Activated CD4-positive, alpha-beta memory T cell treated with anti-CD3 and anti-CD28 coated beads, Interleukin-2, amount 10 ng/mL, durations not matched to agents 7 days and 5 days (primary cell): ENCODE measurements at regions not wholly inside any gene's neighbourhood (a gene's known extent, or its start where the extent isn't known, plus 50 kb on each side); places are given as distances from the start of the nearest gene placed in this dataset.
"Not testable (repeated sequence)": the region's sequence is repeated elsewhere in the genome, so short reads cannot be mapped to it uniquely, and the experiment has no call there.

Experiments
- CTCF ChIA-PET: fragments of 350-600 bp; sonication (Branson Sonifier 250); formaldehyde crosslinking; loops from one replicate; lab custom pipeline; 2021; ENCODE audit warnings: antibody characterized with exemption, inconsistent platforms; lab: Charles Lee
- POLR2A ChIA-PET: fragments of 350-600 bp; sonication (Branson Sonifier 250); formaldehyde crosslinking; loops from one replicate; lab custom pipeline; 2021; ENCODE audit warnings: antibody characterized with exemption; lab: Charles Lee
- DNase-seq: peaks from one replicate; pipeline ENCODE4 v3.0.0-alpha.2; 2020
- H3K27ac Mint-ChIP-seq: one replicate; pipeline ENCODE4 v1.8.0; 2021; ENCODE audit warnings: mild to moderate bottlenecking, mixed read lengths
- H3K27me3 Mint-ChIP-seq: one replicate; pipeline ENCODE4 v1.8.0; 2021; ENCODE audit warnings: mixed read lengths
- H3K36me3 Mint-ChIP-seq: one replicate; pipeline ENCODE4 v1.8.0; 2021; ENCODE audit warnings: low read depth, mixed read lengths
- H3K4me1 Mint-ChIP-seq: one replicate; pipeline ENCODE4 v1.8.0; 2021; ENCODE audit warnings: mixed read lengths
- H3K4me3 Mint-ChIP-seq: one replicate; pipeline ENCODE4 v1.8.0; 2021; ENCODE audit warnings: mild to moderate bottlenecking, mixed read lengths
- H3K9me3 Mint-ChIP-seq: one replicate; pipeline ENCODE4 v1.8.0; 2021; ENCODE audit warnings: mixed read lengths

DNA sequence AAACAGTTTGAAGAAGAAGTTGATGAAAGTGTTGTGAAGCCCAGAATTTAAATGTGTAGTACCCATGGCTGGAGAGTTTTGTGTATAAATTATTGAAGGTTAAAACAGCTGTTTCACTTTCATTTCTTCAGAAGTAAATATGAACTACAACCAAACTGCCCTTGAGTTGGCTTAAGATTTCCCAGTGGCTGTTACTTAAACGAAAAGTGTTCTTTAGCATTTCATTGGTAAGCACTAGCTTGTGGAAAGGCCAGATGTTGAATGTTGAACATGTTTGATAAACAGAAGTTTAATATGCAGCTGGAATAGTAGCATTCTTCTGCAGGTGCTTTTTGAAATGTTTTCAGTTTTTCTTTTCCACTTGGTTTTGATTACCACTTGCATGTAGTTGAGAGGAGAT lies 83.2 kb upstream of the TNRC6B start:
- H3K27ac Mint-ChIP-seq = peak overlapping the region; percentile 69
- H3K9me3 Mint-ChIP-seq = no peaks in the 10 kb centered on the region
- CTCF ChIA-PET = interaction anchor here (2.0 to 2.4 kb wide), 2 partner anchors 13 to 253 kb away, joined by 7 read pairs; no protein-coding TSS in a partner anchor
- no peaks in the 10 kb centered on the region for H3K27me3 Mint-ChIP-seq
- no peaks in the 10 kb centered on the region for H3K36me3 Mint-ChIP-seq
- peaks cover 37% of the 10 kb centered on the region for H3K4me1 Mint-ChIP-seq
- POLR2A ChIA-PET = interaction anchor here (0.8 to 2.8 kb wide), 6 partner anchors 13 to 84 kb away, joined by 3 to 23 read pairs (median 6); partner anchors contain the start of gene TNRC6B
- no peak for DNase-seq
- H3K4me3 Mint-ChIP-seq = peak overlapping the region; percentile 57

DNA sequence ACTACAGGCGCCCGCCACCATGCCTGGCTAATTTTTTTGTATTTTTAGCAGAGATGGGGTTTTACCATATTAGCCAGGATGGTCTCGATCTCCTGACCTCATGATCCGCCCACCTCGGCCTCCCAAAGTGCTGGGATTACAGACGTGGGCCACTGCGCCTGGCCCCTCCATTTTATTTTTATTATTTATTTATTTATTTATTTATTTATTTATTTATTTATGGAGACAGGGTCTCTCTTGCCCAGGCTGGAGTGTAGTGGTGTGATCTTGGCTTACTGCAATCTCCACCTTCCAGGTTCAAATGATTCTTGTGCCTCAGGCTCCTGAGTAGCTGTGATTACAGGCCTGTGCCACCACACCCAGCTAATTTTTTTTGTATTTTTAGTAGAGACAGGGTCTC lies 77.8 kb upstream of the TNRC6B start:
- H3K27ac Mint-ChIP-seq, H3K27me3 Mint-ChIP-seq, POLR2A ChIA-PET, CTCF ChIA-PET, H3K9me3 Mint-ChIP-seq, DNase-seq, H3K4me3 Mint-ChIP-seq, H3K36me3 Mint-ChIP-seq: not testable (repeated sequence)
- peaks cover 25% of the 10 kb centered on the region for H3K4me1 Mint-ChIP-seq

DNA sequence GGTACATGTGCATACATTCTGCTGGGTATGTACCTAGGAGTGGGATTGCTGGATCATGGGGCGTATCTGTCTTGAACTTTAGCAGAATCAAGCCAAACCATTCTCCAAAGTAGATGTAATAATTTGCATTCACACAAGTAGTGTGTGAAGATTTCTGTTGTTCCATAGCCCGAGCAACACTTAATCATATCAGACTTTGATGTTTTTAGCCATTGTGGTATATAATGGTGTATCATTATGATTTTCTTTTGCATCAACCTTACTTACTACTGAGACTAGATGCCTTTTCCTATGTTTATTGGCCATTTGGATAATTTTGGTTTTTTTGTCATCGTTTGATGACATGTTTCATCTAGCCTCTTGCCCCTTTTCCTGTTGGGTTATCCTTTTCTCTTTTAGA lies 72.0 kb upstream of the TNRC6B start:
- Mint-ChIP-seq H3K36me3 (peaks cover 9% of the 10 kb centered on the region), H3K4me1 (peaks cover 50% of the 10 kb centered on the region), H3K27me3 (no peaks in the 10 kb centered on the region), H3K27ac (no peak overlapping the region), H3K4me3 (no peak overlapping the region), H3K9me3 (no peaks in the 10 kb centered on the region)
- ChIA-PET CTCF (interaction anchor here (2.0 to 2.4 kb wide), 2 partner anchors 61 to 242 kb away, joined by 4 to 8 read pairs; no protein-coding TSS in a partner anchor), POLR2A (no interaction called here)
- no peak for DNase-seq

DNA sequence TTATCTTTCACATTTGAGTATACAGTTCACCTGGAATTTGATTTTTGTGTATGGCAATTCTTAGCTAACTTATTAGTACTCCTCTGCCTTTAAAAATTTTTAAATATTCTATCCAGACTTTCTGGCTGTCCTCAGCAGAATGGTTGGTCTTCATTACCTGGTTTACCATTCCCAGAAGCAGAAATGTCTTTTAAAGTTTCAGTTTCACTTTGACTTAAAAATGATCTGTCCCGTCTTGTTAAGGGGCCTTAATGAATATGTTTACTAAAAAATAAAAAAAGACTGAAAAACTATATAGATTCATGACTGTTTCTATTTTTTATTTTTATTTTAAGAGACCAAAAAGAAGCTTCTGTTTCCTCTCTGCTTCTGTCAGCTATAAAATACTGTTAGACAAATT lies 70.5 kb upstream of the TNRC6B start:
- CTCF ChIA-PET = interaction anchor here (0.6 to 2.4 kb wide), 6 partner anchors 40 to 1023 kb away, joined by 3 to 8 read pairs (median 4); partner anchors contain the start of genes ADSL and TNRC6B
- Mint-ChIP-seq H3K36me3 (peaks cover 9% of the 10 kb centered on the region), H3K27me3 (no peaks in the 10 kb centered on the region), H3K9me3 (no peaks in the 10 kb centered on the region), H3K4me3 (peak overlapping the region; percentile 70), H3K4me1 (peaks cover 49% of the 10 kb centered on the region), H3K27ac (peak overlapping the region; percentile 72)
- DNase-seq = no peak
- POLR2A ChIA-PET = interaction anchor here (0.8 to 4.9 kb wide), 14 partner anchors 10 to 239 kb away, joined by 3 to 43 read pairs (median 6); partner anchors contain the start of genes ADSL and TNRC6B

DNA sequence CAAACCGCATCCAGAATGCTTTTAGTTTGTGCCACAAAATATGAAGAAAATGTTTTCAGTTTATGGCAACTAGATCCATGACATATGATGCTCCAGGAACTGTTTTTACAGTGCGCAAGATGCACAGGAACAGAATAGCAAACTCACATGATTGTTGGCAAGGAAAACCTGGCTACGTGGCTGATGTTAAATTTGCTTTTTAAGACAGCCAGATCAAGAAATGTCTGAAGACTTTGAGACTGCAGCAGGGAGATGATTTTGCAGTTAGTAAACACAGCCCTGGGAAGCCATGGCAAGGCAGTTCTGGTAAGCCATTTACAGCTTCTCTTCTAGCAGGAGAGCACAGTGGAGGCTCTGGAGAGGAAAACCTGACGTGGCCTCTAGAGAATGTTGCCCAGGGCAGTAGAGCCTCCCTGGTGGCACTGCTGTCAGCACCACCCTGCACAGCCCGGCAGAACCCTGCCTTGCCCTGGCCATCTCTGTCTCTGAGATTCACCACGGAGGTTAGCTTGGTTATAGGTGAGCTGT lies 69.8 kb upstream of the TNRC6B start:
- Mint-ChIP-seq H3K27me3 (no peaks in the 10 kb centered on the region), H3K4me3 (peak overlapping the region; percentile 70), H3K27ac (peak overlapping the region; percentile 72), H3K36me3 (peaks cover 9% of the 10 kb centered on the region), H3K4me1 (peaks cover 51% of the 10 kb centered on the region), H3K9me3 (no peaks in the 10 kb centered on the region)
- CTCF ChIA-PET = interaction anchor here (0.6 to 2.4 kb wide), 7 partner anchors 14 to 720 kb away, joined by 3 to 8 read pairs (median 4); partner anchors contain the start of genes ADSL and TNRC6B
- DNase-seq = peak; percentile 41
- POLR2A ChIA-PET = interaction anchor here (0.7 to 4.9 kb wide), 16 partner anchors 9 to 239 kb away, joined by 3 to 43 read pairs (median 6); partner anchors contain the start of genes ADSL and TNRC6B

DNA sequence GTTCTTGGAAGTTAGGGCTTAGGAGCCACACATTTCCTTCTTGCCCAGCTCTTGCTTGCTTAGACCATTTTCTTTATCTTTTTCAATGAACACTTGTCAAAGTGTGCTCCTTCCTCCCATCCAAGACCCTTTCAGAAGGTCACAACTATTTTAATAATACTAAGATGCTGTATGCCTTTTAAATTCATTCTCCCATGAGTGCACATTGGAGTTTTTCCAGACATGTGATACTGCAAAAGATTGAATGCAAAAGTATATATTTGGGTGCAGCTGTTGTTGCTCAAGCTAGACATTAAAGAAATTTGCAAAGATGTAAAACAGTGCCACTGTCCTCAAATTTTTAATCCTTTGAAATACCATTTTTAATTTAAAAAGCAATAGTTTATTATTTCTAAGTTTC lies 69.3 kb upstream of the TNRC6B start:
- H3K27ac Mint-ChIP-seq = peak overlapping the region; percentile 72
- peaks cover 9% of the 10 kb centered on the region for H3K36me3 Mint-ChIP-seq
- H3K9me3 Mint-ChIP-seq = no peaks in the 10 kb centered on the region
- ChIA-PET POLR2A (interaction anchor here (0.7 to 4.9 kb wide), 14 partner anchors 8 to 238 kb away, joined by 3 to 43 read pairs (median 6); partner anchors contain the start of genes ADSL and TNRC6B), CTCF (interaction anchor here (0.6 to 2.4 kb wide), 6 partner anchors 15 to 720 kb away, joined by 3 to 8 read pairs (median 5); partner anchors contain the start of genes ADSL and TNRC6B)
- DNase-seq = no peak
- no peaks in the 10 kb centered on the region for H3K27me3 Mint-ChIP-seq
- H3K4me1 Mint-ChIP-seq = peaks cover 51% of the 10 kb centered on the region
- H3K4me3 Mint-ChIP-seq = peak overlapping the region; percentile 70

DNA sequence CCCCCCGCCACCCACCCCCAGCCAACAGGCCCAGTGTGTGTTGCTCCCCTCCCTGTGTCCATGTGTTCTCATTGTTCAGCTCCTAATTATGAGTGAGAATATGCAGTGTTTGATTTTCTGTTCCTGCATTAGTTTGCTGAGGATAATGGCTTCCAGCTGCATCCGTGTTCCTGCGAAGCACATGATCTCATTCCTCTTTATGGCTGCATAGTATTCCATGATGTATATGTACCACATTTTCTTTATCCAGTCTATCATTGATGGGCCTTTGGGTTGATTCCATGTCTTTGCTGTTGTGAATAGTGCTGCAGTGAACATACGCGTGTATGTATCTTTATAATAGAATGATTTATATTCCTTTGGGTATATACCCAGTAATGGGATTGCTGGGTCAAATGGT lies 68.8 kb upstream of the TNRC6B start:
- peak overlapping the region; percentile 28 for H3K4me3 Mint-ChIP-seq
- not testable (repeated sequence) for H3K27me3 Mint-ChIP-seq, H3K9me3 Mint-ChIP-seq, H3K36me3 Mint-ChIP-seq, DNase-seq, H3K27ac Mint-ChIP-seq
- peaks cover 51% of the 10 kb centered on the region for H3K4me1 Mint-ChIP-seq
- CTCF ChIA-PET = interaction anchor here (0.6 to 2.0 kb wide), 2 partner anchors 68 to 721 kb away, joined by 3 to 7 read pairs; partner anchors contain the start of gene TNRC6B
- POLR2A ChIA-PET = interaction anchor here (0.8 to 4.9 kb wide), 7 partner anchors 8 to 238 kb away, joined by 3 to 43 read pairs (median 15); partner anchors contain the start of genes ADSL and TNRC6B

DNA sequence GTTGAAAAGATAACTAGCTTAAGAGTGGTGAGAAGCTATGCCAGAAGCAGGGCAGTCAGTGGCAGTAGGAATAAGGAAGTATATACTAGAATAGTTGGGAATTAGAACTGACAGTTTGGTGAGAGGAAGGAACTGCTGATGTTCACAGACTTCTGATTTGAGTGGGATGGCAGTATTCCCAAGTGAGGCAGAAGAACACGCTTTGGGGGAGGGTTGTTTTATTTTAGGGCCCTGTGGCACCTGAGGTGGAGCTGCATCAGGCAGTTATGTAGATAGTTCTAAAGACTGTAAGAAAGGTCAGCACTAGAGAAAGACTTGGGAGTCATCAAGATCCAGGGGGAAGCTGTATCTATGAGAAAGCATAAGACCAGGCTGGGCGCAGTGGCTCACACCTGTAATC lies 66.3 kb upstream of the TNRC6B start:
- Mint-ChIP-seq H3K9me3 (no peaks in the 10 kb centered on the region), H3K36me3 (peaks cover 4% of the 10 kb centered on the region), H3K4me1 (peaks cover 47% of the 10 kb centered on the region), H3K4me3 (no peak overlapping the region), H3K27me3 (no peaks in the 10 kb centered on the region), H3K27ac (no peak overlapping the region)
- ChIA-PET CTCF (no interaction called here), POLR2A (no interaction called here)
- DNase-seq = no peak

DNA sequence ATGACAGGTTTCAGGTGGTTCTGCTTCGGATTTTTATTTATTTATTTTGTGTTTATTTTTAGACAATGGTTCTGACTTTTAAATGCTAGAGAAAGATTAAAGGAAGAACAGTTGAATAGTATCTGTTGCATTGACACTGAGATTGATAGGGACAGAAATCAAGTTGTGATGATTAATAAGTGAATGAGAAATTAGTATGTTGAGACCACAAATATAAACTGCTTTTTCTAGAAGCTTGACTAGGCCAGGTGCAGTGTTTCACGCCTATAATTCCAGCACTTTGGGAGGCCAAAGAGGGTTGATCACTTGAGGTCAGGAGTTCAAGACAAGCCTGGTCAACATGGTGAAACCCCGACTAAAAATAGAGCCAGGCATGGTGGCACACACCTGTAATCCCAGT lies 65.1 kb upstream of the TNRC6B start:
- no peaks in the 10 kb centered on the region for H3K27me3 Mint-ChIP-seq
- peaks cover 48% of the 10 kb centered on the region for H3K4me1 Mint-ChIP-seq
- H3K36me3 Mint-ChIP-seq = peaks cover 4% of the 10 kb centered on the region
- POLR2A ChIA-PET = no interaction called here
- no peak overlapping the region for H3K4me3 Mint-ChIP-seq
- no peak overlapping the region for H3K27ac Mint-ChIP-seq
- no peaks in the 10 kb centered on the region for H3K9me3 Mint-ChIP-seq
- CTCF ChIA-PET = no interaction called here
- no peak for DNase-seq

DNA sequence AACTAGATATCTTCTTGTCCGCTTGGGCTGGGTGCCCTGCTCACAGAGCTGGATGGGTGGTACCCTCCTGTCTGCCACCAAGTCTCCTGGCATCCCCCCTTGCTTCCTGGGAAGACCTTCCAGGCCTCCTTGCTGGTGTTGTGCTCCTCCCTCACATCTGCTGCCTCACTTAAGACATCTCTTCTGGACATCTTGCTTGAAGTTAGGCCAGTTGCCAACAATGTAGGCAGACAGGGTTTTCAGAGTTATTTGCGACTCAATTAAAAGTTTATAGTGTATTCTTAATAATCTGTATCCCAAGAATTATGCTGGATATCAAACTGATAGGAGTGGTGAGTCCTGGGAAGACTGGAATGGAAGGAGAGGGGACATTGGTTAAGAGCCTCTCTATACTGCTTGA lies 64.0 kb upstream of the TNRC6B start:
- POLR2A ChIA-PET = interaction anchor here (1.6 kb wide), 1 partner anchor 69 kb away, joined by 4 read pairs; no protein-coding TSS in a partner anchor
- CTCF ChIA-PET = no interaction called here
- H3K36me3 Mint-ChIP-seq = peaks cover 3% of the 10 kb centered on the region
- H3K4me1 Mint-ChIP-seq = peaks cover 38% of the 10 kb centered on the region
- no peak for DNase-seq
- no peak overlapping the region for H3K4me3 Mint-ChIP-seq
- H3K27me3 Mint-ChIP-seq = no peaks in the 10 kb centered on the region
- H3K27ac Mint-ChIP-seq = no peak overlapping the region
- no peaks in the 10 kb centered on the region for H3K9me3 Mint-ChIP-seq

DNA sequence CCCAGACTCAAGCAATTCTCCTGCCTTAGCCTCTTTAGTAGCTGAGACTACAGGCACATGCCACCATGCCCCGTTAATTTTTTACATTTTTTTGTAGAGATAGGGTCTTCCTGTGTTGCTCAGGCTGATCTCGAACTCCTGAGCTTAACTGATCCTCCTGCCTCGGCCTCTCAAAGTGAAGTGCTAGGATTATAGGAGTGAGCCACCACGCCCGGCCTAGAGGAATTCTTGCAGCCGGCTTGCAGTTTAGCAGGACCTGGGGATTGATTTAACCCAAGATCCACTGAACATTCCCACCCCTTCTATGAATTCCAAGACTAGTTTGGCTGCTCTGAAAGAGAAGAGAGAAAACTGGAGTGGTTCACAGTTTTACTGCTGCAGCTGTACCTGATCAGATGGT lies 63.3 kb upstream of the TNRC6B start:
- Mint-ChIP-seq H3K27ac (no peak overlapping the region), H3K4me1 (peaks cover 33% of the 10 kb centered on the region)

DNA sequence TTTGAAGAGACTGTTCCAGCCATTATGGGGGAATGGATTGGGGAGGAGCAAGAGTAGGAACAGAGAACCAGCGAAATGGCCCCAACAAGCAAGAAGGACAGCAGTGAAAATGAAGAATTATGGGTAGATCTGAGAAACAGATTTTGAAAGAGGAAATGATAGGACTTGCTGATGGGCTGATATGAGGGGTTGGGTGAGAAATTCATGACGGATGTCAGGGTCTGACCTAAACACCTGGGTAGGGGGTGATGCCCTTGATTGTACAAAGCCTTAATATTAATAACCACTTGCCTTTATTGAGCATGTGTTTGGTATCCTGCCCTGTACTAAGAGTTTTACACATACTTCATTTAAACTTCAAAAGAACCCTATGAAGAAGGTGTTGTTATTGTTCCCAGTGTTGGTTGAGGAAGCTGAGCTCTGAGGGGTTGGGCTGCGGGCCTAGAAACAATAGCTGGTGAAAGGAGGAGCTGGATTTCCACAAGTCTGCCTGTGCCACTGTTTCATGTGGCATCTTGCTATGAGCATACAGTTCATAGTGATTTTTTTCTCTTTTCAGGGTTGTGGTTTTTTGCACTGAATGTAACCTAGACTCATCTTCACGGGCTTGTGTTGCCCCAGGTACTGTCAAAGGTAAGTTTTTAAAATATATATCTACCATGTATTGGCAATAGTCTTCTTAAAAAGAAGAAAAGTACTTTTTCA lies 61.1 kb upstream of the TNRC6B start:
- CTCF ChIA-PET = no interaction called here
- POLR2A ChIA-PET = interaction anchor here (1.0 kb wide), 2 partner anchors 9 to 73 kb away, joined by 3 to 9 read pairs; no protein-coding TSS in a partner anchor
- Mint-ChIP-seq H3K4me1 (peaks cover 30% of the 10 kb centered on the region), H3K27ac (peak overlapping the region; percentile 32), H3K9me3 (no peaks in the 10 kb centered on the region), H3K27me3 (no peaks in the 10 kb centered on the region), H3K36me3 (no peaks in the 10 kb centered on the region), H3K4me3 (no peak overlapping the region)
- DNase-seq = no peak

More for the DNA sequence above, 63.3 kb upstream of the TNRC6B start:
- H3K9me3 Mint-ChIP-seq = no peaks in the 10 kb centered on the region
- no peaks in the 10 kb centered on the region for H3K36me3 Mint-ChIP-seq
- H3K27me3 Mint-ChIP-seq = no peaks in the 10 kb centered on the region
- no peak for DNase-seq
- H3K4me3 Mint-ChIP-seq = no peak overlapping the region
- POLR2A ChIA-PET = interaction anchor here (1.6 kb wide), 1 partner anchor 70 kb away, joined by 4 read pairs; no protein-coding TSS in a partner anchor
- CTCF ChIA-PET = no interaction called here

DNA sequence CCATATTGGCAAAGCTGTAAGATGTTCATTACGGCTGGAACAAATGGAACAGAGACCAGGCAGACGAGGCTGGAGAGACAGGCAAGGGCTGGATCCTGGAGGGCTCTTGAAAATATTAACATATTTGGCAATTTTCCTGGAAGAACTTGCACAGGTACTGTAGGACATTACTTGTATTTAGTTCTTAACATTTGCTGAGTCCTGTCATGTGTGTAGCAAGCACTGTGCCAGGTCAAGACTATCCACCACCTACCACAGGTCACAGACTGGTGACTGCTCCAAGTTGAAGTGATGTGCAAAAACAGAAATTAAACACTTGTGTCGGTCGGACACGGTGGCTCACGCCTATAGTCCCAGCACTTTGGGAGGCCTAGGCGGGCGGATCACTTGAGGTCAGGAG lies 58.7 kb upstream of the TNRC6B start:
- Mint-ChIP-seq H3K36me3 (no peaks in the 10 kb centered on the region), H3K4me1 (peaks cover 29% of the 10 kb centered on the region), H3K27me3 (no peaks in the 10 kb centered on the region), H3K27ac (no peak overlapping the region), H3K4me3 (no peak overlapping the region), H3K9me3 (no peaks in the 10 kb centered on the region)
- ChIA-PET CTCF (no interaction called here), POLR2A (interaction anchor here (1.1 kb wide), 1 partner anchor 80 kb away, joined by 3 read pairs; no protein-coding TSS in a partner anchor)
- DNase-seq = no peak
